Activated naive CD4-positive, alpha-beta T cell treated with anti-CD3 and anti-CD28 coated beads, Interleukin-2, amount 50 U/mL, for 16 hours (primary cell): ENCODE measurements at regions not wholly inside any gene's neighbourhood (a gene's known extent, or its start where the extent isn't known, plus 50 kb on each side); places are given as distances from the start of the nearest gene placed in this dataset.
"Not testable (repeated sequence)": the region's sequence is repeated elsewhere in the genome, so short reads cannot be mapped to it uniquely, and the experiment has no call there.

Experiments
- DNase-seq: peaks from one replicate; pipeline ENCODE4 v3.0.0-alpha.2; 2020

- no peak for DNase-seq
These were observed 224.9 kb downstream of the BAMBI start for GRCh38 chr10:28902215-28902614.

GRCh38 chr10:28903063-28903462, 225.7 kb downstream of the BAMBI start:
- no peak for DNase-seq

- no peak for DNase-seq
These were observed 226.4 kb downstream of the BAMBI start for GRCh38 chr10:28903736-28904135.

GRCh38 chr10:28905371-28905770, 228.1 kb downstream of the BAMBI start:
- no peak for DNase-seq

GRCh38 chr10:28906011-28906411, 228.7 kb downstream of the BAMBI start:
- no peak for DNase-seq

GRCh38 chr10:28906415-28906814, 229.1 kb downstream of the BAMBI start:
- DNase-seq, result no peak

- DNase-seq, result no peak
These were observed 229.6 kb downstream of the BAMBI start for GRCh38 chr10:28906934-28907333.

GRCh38 chr10:28909875-28910274, 232.6 kb downstream of the BAMBI start:
- no peak for DNase-seq

GRCh38 chr10:28910956-28911355, 233.6 kb downstream of the BAMBI start:
- DNase-seq, result no peak

GRCh38 chr10:28911511-28911910, 234.2 kb downstream of the BAMBI start:
- DNase-seq, result not testable (repeated sequence)

- no peak for DNase-seq
These were observed 234.9 kb downstream of the BAMBI start for GRCh38 chr10:28912017-28912783.

- DNase-seq, result no peak
These were observed 236.3 kb downstream of the BAMBI start for GRCh38 chr10:28913436-28914237.

GRCh38 chr10:28914701-28915100, 237.4 kb downstream of the BAMBI start:
- DNase-seq, result no peak

- DNase-seq, result no peak
These were observed 238.8 kb downstream of the BAMBI start for GRCh38 chr10:28915989-28916588.

- DNase-seq, result no peak
These were observed 242.8 kb downstream of the BAMBI start for GRCh38 chr10:28920091-28920490.

- no peak for DNase-seq
These were observed 244.8 kb downstream of the BAMBI start for GRCh38 chr10:28922127-28922526.

GRCh38 chr10:28922861-28923260, 245.5 kb downstream of the BAMBI start:
- DNase-seq, result no peak

- DNase-seq, result no peak
These were observed 247.4 kb downstream of the BAMBI start for GRCh38 chr10:28924717-28925116.

- no peak for DNase-seq
These were observed 247.9 kb downstream of the BAMBI start for GRCh38 chr10:28925121-28925663.

- no peak for DNase-seq
These were observed 249.6 kb downstream of the BAMBI start for GRCh38 chr10:28926932-28927331.

GRCh38 chr10:28928484-28928883, 251.2 kb downstream of the BAMBI start:
- no peak for DNase-seq

- no peak for DNase-seq
These were observed 252.6 kb downstream of the BAMBI start for GRCh38 chr10:28929942-28930341.
